HG03571 (cell line): ENCODE measurements at regions not wholly inside any gene's neighbourhood (a gene's known extent, or its start where the extent isn't known, plus 50 kb on each side); places are given as distances from the start of the nearest gene placed in this dataset.

ENCODE experiments used
- ATAC-seq: cut with Tn5 transposase; IDR thresholded peaks from one replicate; pipeline ENCODE4 v1.9.1; 2021; ENCODE audit not compliant: unreplicated experiment

DNA sequence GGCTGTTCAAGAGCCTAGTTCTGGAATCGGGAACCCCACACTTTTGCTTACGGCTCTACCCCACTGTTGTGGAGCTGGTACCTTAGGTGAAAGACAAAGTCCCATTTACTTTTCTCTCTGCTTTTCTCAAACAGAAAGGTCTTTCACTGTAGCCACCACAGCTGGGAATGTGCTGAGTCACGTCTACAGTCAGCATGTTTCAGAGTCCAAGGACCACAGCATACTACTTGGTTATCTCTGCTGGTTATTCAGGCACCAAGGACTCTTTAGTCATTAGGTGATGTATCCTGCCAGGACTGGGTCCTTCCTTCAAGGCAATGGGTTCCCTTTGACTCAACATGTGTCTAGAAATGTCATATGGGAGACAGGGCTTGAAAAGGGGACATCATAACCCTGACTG, 266.8 kb upstream of the STEAP1 start:
- no peak for ATAC-seq

DNA sequence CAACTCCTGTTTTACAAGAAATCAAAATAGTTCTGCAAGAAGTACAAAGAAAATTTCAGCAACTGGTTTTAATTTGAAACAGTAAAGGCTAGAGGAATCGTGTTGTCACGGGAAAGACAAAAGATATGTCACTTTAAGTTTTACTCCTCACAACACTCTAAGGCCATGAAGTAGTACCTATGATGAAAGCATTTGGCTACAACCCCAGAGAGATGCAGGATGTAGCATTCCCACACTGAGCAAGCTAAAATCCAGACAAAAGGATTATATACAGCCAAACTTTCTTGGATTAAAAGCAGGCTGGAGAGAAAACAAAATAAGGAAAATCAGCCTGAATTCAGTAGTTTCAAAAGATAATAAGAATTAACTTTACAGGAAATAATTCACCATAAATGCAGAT, 245.5 kb upstream of the STEAP1 start:
- ATAC-seq: no peak

DNA sequence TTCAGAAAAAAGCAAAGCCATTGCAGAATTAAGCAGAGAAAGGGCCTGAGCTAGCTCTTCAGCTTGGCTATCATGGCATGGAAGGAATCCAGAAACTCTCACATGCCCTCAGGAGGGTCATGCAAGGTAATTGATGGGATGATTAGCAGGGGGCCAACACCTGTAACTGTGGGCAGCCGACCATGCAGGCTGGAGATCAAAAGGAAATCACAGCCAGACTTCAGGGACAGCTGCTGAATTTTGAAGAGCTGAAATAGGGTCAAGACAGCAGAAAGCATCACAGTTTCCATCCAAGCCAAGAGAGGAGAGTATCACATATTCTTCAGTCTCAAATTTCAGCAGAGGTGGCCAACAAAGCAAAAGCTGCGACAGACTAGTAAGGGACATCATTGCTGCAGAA, 239.6 kb upstream of the STEAP1 start:
- ATAC-seq: no peak

GRCh38 chr7:89926194-89926593, 228.1 kb upstream of the STEAP1 start:
- no peak for ATAC-seq

- ATAC-seq: no peak
Measured at GRCh38 chr7:89926701-89927100, 227.6 kb upstream of the STEAP1 start.

DNA sequence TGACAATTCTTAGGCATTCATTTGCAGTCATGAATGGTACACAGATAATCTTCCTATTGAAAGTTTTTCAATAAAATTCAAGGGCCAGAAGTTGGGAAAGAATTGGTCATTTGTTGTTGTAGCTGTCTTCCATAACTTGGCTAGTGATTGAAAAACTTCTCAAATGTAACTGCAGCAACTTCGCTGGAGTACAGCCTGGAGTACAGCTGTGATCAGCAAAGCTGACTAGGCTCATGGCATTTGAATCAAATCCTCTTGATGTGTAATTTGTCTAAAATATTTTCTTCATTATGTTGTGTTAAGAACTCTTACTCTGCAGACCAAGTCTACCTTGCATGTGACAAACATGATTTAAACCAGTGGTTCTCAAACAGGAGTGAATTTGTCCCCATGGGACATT, 226.5 kb upstream of the STEAP1 start:
- ATAC-seq: no peak

DNA sequence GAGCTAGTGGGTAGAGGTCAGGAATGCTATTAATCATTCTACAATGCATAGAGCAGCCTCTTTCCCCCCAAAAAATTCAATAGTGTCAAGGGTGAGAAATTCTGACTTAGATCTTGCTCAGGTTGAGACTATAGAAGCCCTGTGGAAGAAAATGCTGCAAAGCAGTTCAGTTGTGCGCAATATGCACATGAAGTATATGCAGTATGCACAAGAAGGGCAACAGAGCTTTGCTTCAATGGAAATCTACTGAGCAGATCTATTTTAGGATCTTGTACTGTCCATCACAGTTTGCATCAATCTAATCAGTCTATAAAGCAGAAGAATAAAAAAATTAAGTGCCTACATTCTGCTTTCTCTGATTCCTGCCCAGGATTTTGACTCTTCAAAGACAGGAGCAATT, 225.8 kb upstream of the STEAP1 start:
- no peak for ATAC-seq

GRCh38 chr7:89934101-89934500, 220.2 kb upstream of the STEAP1 start:
- no peak for ATAC-seq

GRCh38 chr7:89943525-89944050, 210.7 kb upstream of the STEAP1 start:
- ATAC-seq: no peak

DNA sequence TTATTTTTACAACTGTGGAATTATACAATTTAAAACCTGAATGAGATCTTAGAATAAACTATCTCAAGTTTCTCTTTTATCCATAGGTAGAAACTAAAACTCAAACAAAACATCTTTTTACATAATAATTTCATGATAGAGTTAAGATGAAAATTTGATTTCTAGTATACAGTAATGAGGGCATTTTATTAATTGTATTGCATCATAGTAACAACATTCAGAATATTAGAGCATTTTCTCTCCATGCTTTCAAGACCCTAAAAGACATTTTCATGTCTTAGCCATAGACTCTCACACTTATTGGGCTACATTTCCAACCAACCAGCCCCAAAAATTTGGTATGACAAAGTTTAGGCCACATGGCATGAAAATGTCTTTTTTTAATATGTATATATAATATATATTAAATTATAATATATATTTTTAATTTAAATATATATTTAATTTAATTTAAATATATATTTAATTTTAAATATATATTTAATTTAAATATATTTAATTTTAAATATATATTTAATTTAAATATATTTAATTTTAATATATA, 195.7 kb upstream of the STEAP1 start:
- ATAC-seq: no peak

DNA sequence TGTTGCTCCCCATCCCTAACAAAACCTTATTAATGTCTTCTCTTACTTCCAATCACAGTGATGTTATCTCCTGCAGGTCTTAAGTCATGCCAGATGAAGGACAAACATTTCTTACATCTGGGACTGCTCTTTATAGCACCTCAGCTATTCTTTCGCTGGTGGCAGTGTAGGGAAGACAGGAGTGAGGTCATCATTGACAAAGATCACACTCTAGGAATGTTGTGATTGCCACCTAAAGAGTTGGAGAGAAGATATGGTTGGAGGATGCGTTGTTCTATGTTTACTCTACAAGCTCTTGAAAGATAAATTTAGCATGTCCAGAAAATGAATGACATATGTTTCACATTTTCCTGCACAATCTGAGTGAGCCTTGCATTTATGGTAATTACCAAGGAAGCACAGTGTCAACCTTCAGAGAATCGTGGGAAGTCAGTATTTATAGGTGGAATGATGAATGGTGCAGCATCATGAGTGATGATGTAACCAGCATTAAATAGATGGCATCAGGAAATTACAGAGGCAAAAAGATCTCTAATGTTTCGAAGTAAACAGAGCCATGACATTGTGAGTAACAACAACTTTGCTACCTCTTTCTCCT, 188.1 kb upstream of the STEAP1 start:
- ATAC-seq: no peak

DNA sequence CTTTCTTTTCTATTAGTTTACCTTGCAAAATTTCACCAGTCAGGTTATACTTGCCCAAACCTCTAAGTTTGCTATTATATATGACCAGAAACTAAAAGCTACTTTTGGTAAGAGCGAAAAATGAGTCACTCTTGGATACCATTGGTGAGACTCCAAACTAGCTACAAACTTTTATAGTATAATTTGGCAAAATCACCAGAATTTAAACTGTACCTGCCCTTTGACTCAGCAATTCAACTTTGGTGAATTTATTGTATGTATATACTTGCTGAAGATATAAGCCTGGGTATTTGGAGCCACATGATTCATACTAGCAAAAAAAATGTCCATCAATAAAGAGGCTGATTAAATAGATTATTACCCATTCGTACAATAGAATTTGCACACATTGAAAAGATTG, 178.7 kb upstream of the STEAP1 start:
- no peak for ATAC-seq

- no peak for ATAC-seq
Measured at GRCh38 chr7:89987665-89988064, 166.6 kb upstream of the STEAP1 start.

DNA sequence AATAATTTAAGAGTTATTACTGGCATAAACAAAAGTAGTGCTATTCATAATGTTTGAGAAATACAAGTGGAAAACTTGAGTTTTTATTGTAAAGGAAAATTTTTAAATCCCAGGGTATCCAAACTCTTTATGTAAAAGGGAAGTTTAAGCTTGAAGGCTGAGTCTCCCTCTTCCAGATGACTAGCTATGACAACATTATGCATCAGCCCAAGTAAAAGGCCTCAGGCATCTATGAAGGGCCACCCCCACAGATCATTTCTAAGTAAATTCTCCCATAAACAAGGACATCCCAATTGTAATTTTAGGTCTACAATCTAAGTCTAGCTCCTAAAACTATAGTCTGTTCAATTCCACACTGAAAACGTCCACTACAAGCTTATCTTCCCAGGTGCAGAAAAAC, 166.2 kb upstream of the STEAP1 start:
- no peak for ATAC-seq

DNA sequence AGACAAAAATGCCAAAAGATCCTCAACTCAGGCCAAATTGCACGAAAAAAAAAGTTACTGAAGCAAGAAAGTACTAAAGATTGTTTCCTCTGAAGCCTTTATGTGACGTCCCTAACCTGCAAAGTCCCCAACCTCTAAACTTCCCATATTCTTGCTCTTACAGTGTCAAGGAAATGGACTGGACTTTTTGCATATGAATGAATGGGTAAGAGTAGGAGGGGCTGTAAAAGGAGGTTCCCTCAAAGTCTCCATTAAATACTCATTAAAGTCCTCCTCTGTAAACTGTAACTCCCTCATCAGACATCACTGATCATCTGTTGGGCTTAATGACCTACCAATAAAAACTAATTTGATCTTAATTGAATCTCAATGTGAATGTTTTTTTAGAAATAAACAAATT, 164.8 kb upstream of the STEAP1 start:
- ATAC-seq: no peak

DNA sequence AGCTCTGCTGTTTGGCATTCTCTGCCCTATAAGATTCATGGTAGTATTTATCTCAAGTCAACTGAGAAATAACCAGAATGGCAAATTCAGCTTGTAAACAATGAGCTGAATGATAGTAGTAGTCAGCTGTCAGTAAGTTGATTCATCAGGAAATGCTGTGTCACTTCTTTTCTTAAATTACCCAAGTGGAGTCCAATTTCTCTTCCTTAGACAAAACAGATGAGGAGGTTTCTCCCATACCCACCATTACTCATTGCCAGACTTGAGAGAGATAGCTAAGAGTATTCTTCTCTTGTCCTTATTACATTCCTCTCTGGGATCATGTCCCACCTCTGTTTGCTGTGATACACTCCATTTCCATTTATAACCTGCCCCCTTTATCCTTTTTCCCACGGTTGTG, 159.8 kb upstream of the STEAP1 start:
- ATAC-seq: no peak

GRCh38 chr7:89998554-89998953, 155.7 kb upstream of the STEAP1 start:
- ATAC-seq: no peak

GRCh38 chr7:90005836-90006235, 148.4 kb upstream of the STEAP1 start:
- no peak for ATAC-seq

DNA sequence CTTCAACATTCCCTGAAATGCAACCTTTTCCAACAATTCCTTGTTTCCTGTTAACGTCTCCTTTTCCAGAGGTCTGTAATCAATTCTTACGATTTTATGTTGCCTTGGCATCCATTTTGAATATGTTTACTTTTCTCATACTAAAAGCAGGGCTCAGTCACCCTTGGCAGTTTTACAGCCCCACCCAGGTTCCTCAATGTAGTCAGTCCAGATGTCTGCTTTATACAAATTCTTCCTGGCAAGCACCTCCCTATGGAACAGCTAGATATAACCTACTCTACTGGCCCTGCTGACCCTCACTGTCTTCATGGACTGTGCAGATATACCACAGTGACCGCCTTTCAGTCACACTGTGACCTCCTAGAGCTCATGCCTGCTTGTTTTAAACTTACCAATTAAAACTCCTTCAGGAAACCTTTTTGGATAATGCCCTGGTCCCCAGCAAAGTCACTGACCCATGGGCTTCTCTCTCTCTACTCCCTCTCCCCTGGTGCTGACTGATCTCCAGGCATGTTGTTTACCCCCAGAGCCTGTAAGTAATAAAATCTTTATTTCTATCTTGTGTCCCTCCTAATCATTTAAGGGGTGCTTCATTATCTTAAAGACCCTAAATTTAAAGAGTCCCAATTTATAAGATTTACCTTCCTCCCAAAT, 147.1 kb upstream of the STEAP1 start:
- no peak for ATAC-seq

DNA sequence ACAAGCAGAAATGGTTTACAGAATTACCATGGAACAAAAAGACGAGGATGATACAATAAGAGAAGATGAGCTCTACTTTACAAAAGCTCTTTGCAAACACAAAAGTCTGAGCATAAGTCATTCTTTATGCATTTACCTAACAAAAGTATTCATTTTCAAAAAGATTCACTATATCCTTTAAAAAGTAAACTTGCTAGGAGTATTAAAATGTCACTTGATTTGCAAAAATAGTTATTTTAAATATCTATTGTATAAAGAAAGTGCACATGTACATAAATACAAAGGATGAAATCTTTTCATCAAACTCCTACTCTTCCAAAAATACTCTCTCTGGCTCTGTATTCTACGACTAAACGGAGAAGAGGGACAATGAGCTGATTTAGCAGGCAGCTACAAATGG, 146.4 kb upstream of the STEAP1 start:
- no peak for ATAC-seq

- ATAC-seq: no peak
Measured at GRCh38 chr7:90022213-90022612, 132.1 kb upstream of the STEAP1 start.

DNA sequence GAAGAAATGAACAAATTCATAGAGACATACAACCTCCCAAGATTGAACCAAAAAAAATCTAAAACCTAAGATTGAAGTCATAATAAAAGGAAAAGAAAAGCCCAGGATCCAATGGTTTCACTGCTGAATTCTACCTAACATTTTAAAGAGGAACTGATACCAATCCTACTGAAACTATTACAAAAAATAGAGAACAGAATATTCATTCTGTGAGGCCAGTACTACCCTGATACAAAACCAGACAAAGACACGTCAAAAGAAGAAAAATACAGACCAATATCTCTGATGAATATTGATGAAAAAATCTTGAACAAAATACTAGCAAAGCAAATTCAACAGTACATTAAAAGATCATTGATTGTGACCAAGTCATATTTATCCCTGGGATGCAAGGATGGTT, 128.5 kb upstream of the STEAP1 start:
- no peak for ATAC-seq

- no peak for ATAC-seq
Measured at GRCh38 chr7:90033850-90034249, 120.4 kb upstream of the STEAP1 start.
